GM12864 (cell line): ENCODE measurements at regions not wholly inside any gene's neighbourhood (a gene's known extent, or its start where the extent isn't known, plus 50 kb on each side); places are given as distances from the start of the nearest gene placed in this dataset.

Experiments used
- DNase-seq: peaks from one replicate; pipeline ENCODE4 v3.0.0-alpha.2; 2011; ENCODE audit warnings: low read depth
- H3K4me3 ChIP-seq: 2 replicates; pipeline ENCODE4 v1.5.1; 2011; ENCODE audit warnings: mild to moderate bottlenecking, low read depth, low read length, control low read depth
- TF ChIP-seq, protein P1 (sequence below): IDR thresholded peaks from 2 replicates; pipeline ENCODE4 v1.5.1; 2011; ENCODE audit warnings: low read depth, mild to moderate bottlenecking, moderate library complexity, low read length, control low read depth, inconsistent platforms; ENCODE audit errors: missing control alignments

DNA sequence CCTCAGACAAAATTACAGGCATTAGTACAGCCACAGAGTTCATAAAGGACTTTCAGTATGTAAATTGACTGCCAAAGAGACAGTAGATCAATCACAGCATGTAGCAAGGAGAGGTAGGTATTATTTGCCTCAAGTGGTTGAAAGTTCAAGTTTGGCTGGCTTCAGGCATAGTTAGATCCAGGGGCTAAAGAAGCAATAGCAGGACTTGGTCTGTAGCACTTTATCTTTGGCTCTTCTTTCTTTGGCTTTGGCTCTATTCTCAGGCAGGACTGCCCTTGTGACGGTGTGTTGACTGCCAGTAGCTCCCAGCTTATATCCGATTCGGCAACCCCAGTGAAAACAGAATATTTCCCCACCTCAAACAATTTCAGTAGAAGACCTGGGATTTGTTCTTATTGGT, 346.0 kb upstream of the TBX3 start:
- H3K4me3 ChIP-seq, result no peak overlapping the region
- TF ChIP-seq, protein P1, sequence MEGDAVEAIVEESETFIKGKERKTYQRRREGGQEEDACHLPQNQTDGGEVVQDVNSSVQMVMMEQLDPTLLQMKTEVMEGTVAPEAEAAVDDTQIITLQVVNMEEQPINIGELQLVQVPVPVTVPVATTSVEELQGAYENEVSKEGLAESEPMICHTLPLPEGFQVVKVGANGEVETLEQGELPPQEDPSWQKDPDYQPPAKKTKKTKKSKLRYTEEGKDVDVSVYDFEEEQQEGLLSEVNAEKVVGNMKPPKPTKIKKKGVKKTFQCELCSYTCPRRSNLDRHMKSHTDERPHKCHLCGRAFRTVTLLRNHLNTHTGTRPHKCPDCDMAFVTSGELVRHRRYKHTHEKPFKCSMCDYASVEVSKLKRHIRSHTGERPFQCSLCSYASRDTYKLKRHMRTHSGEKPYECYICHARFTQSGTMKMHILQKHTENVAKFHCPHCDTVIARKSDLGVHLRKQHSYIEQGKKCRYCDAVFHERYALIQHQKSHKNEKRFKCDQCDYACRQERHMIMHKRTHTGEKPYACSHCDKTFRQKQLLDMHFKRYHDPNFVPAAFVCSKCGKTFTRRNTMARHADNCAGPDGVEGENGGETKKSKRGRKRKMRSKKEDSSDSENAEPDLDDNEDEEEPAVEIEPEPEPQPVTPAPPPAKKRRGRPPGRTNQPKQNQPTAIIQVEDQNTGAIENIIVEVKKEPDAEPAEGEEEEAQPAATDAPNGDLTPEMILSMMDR, result no peak
- DNase-seq, result no peak

DNA sequence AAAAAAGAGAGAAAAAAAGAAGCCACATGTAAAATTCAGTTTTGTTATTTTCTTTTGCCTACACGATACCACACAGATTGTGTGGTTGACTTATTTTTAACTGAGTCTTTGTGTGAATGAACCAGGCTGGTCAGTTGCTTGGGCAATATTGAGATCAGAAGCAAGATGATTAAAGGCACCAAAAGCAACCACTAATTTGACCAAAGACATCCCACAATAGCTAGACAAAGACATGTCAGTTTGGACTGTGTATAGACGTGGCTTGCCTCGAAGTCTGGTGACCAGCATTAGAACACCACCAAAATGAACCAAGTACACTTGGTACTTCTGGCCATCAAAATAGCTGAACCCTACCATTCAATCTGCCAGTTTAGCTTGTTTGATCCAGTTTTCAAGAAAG, 340.6 kb upstream of the TBX3 start:
- no peak for DNase-seq
- TF ChIP-seq, protein P1, result no peak

DNA sequence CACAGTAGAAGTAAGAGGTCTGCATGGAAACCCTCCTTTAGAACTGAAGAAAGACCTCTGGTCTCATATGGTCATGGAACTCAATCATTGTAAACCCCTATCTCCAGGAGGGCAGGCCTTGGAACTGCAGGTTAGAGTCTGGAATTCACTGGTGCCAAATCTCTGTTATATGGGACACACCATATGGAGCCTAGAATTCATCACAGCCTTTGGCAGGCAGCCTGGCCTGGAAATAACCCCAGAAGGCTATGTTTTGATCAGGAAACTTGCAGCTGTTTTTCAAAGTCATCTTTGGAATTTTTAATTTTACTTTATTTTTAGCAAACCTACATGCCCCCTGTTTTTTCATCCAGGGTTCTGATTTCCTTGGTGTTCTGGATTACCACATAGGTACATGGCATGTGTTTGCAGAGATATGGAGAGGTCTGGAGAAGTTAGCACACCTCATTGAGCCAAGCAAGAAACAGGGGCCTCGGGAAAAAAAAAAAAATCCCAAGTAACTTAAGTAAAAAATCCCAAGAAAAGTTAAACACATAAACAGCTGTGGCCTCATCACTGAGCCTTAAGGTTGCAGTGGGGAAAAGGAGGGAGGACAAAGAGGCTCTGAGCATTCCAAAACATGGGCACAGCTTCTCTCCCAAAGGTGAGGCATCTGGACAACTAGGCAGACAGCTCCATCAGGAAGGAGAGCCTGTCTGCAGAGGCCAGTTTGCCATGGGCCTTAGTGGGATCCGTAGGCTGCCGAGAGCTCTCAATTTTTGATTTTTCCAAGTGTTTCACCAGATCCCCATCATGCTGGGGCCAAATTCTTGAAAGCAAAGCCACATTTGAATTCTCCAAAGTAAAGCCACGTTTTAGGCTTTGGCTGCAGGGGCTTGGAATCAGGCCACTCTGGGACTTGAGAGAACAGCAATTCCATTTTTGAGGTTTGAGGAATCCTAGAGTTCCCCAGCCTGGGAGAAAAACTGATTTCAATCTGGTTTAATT, 339.6 kb upstream of the TBX3 start:
- TF ChIP-seq, protein P1, result no peak
- DNase-seq, result no peak
- no peak overlapping the region for H3K4me3 ChIP-seq

More for the DNA sequence above, 340.6 kb upstream of the TBX3 start:
- no peak overlapping the region for H3K4me3 ChIP-seq

DNA sequence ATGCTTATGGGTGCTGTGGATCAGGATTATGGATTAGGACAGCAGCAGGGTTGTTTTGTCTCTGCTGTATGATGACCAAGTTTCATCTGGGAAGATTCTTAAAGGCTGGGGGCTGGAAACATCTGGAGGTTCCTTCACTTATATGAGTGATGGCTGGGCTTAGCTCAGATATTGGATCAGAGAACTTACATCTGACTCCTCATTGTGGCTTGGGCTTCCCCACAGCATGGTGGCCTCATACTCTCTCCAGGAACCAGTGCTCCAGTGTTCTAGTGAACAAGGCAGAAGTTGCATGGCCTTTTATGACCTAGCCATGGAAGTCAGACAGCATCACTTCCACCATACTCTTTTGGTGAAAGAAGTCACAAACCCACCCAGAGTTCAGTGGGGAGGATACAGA, 336.1 kb upstream of the TBX3 start:
- TF ChIP-seq, protein P1, result no peak
- DNase-seq, result no peak
- no peak overlapping the region for H3K4me3 ChIP-seq

DNA sequence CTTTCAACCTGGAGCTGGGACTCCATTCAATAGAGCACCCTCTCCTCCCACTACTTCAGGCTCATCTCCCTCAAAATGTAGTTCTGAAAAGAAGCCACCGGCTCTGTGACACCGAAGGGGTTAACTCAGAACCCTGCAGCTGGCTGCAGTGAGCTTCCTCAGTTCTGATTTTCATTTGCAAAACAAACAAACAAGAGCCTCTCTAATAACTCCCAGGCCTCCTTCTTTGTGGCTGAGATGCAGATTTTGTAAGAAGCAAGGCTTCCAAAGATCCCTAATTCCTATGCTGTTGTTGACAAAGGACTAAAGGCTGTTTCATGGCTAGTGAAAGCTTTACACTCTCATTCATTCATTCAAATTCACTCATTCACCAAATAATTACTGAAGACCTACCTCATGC, 333.4 kb upstream of the TBX3 start:
- no peak for DNase-seq
- no peak overlapping the region for H3K4me3 ChIP-seq
- TF ChIP-seq, protein P1, result no peak

DNA sequence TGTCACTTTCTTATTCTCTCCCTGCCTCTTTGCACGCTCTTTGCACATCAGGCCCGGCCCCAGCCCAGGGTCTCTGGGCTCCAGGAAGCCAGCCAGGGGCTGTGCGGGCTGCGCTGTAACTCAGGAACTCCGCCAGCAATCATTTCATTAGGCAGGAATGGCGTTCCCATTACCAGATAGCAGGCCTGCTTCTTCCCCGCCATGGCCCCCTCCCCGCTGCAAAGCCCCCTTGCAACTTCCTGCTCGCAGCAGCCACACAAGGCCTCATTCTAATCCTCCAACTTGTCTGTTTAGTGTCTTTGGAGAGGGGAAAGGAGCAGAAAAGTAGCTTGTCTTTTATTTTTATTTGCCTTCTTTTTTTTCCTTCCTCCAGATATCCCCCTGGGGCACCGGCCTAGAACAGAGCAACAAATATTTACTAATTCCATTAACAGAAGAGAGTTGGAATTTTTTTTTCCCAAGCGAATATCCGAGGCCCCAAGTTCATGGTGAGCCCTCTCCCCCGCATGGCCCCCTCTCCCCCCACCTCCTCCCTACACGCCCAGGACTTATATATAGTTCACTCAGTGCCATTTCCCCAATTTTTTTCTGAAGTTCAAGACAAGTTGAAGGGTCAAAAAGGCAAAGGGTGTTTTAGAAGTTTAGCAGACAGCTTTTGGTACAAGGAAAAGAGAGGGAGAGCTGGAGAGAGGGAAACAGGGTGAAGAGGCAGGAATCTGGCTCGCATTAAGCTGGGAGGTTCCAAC, 329.4 kb upstream of the TBX3 start:
- TF ChIP-seq, protein P1, result no peak
- DNase-seq, result no peak
- H3K4me3 ChIP-seq, result no peak overlapping the region
